HG03280 (cell line): ENCODE measurements at regions not wholly inside any gene's neighbourhood (a gene's known extent, or its start where the extent isn't known, plus 50 kb on each side); places are given as distances from the start of the nearest gene placed in this dataset.

ENCODE experiments used
- ATAC-seq: cut with Tn5 transposase; IDR thresholded peaks from one replicate; pipeline ENCODE4 v1.9.1; 2021; ENCODE audit warnings: mild to moderate bottlenecking, moderate library complexity; ENCODE audit not compliant: unreplicated experiment

GRCh38 chr1:177793900-177794299, 176.0 kb downstream of the SEC16B start:
- no peak for ATAC-seq

DNA sequence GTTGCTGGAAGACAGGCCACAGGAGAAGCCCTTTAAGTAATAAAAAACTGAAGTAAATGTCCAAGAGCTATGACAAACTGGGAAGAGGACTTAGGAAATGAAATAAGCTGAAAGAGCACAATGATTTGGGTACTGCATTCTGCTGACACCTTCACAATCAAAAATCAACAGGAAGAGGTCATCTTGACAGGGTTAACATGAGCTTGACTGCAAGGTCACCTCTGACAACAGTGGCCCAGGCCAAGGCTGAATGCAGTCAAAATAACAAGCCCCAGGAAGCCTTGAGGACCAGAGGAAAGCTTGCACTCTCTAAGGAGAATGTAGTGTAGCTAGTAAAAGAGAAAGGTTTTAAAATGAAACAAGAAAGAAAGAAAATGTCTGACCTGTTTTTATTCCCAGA, 179.3 kb downstream of the SEC16B start:
- ATAC-seq = no peak

GRCh38 chr1:177789956-177790355, 179.9 kb downstream of the SEC16B start:
- no peak for ATAC-seq

- ATAC-seq = no peak
Measured at GRCh38 chr1:177786176-177786745, 183.6 kb downstream of the SEC16B start.

- no peak for ATAC-seq
Measured at GRCh38 chr1:177784936-177785335, 184.9 kb downstream of the SEC16B start.

DNA sequence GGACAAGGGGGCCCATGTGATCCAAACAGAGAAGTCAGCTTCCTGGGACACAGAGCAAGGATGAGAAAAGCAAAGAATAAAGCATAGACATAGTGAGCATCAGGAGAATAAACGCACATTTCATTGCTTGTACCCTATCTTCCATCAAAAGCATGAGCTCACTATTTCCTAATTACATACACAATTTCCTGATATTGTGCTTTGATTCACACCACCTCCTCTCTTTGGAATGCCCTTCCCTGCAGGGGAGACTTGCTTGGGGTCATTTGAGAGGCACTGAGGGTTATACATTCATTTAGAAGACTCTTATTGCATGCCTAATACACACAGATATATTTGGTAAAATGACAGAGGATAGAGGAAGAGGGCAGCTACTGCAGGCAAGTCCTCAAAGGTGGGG, 185.4 kb downstream of the SEC16B start:
- no peak for ATAC-seq

DNA sequence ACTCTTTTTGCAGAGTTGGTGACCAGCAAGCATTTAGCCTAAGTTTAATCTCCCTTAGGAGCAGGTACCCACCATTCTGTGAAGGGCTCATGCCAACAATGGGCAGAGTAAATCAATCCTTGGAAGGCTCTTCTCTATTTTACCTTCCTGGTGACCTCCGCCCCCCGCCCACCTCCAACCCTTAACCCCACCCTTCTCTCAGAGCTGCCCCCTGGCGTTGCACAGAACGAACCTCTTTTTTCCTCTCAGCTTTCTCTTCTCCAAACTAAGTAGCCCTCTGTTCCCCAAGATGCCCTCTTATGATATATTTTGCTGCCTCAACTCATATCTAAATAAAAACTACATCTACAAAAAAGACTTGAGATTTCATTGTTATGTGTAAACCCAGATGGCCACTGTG, 186.8 kb downstream of the SEC16B start:
- ATAC-seq = no peak

DNA sequence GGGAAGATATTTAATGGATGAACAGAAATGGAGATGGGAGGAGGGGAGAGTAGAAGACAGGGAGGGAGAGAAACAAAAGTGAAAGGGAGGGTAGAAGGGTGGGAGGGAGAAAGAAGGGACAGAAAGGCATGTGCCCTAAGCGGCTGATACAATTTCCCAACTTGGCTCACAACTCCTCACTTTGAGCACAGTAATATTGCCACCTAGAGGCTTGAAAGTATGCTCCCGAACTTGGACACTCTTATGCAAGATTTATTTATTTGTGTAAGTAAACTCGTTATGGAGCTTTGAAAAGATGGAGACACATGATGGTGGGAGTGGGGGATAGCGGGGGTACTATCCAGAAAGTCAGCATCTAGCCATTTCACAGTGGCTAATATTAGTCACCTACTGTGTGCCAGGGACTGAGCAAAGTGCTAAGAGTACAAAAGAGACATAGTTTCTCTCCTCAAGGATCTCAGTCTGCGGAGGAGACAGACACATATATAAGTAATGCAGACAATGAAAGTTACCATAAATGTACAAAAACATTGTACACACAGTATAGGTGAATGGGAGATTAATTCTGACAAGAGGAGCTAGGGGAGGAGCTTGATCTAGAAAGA, 189.7 kb downstream of the SEC16B start:
- ATAC-seq = no peak

GRCh38 chr1:177779166-177779965, 190.5 kb downstream of the SEC16B start:
- no peak for ATAC-seq

DNA sequence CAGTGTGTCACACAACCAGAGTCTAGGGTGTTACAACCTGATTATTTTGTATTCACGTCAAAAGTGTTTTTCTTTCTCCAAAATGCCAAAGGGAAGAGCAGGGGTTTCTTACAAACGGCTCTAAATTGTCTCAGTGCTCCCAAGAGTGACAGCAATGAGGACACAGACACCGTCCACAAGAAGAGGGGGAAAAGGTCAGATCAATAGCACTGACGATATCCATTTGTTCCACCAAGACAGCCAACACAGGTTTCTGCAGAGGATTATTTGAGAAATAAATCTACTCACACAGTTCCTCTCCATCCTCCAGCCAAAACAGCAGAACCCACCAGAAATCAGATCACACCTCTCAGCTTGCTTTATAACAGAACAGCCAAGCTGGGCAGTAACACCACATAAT, 193.9 kb downstream of the SEC16B start:
- ATAC-seq = no peak

- no peak for ATAC-seq
Measured at GRCh38 chr1:177772386-177772960, 197.4 kb downstream of the SEC16B start.

DNA sequence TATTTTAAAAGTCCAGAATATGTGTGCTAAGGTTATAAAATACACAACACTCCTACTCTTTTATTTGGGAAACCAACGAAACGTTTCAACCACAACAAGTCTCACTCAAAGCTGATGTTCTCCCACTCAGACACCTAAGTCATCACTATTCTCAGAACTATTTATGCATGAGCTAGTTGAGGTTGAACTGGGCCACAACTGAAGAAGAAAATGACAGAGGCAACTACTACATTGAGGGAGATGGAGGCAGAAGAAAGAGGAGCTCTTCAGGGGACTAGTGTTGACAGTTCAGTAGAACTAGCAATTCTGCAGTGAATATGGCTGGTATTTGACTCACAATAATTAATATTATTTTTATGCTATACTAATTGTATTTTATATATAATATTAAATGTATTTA, 198.2 kb downstream of the SEC16B start:
- no peak for ATAC-seq

- ATAC-seq = no peak
Measured at GRCh38 chr1:177770096-177770495, 199.8 kb downstream of the SEC16B start.

GRCh38 chr1:177755851-177756560, 213.9 kb downstream of the SEC16B start:
- no peak for ATAC-seq

DNA sequence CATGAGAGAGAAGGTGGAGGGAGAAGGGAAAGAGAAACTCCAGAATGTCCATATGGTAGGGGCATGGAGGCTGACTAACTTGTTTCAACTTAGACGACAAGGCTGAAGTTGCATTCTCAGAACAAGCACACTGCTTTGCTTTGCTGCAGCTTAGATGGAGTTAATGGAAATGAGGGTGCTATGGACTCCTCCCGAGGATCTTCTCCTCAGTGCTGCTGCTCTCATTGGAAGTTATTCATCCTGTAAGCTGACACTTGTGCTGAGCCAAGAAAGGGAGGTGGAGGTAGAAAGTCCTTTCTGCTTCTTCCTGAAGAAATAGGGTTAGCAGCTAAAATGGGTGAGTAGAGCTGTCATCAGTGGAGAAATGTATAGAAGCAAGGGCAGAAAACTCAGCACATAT, 215.3 kb downstream of the SEC16B start:
- no peak for ATAC-seq

GRCh38 chr1:177753655-177754054, 216.2 kb downstream of the SEC16B start:
- ATAC-seq = no peak

GRCh38 chr1:177748080-177748801, 221.6 kb downstream of the SEC16B start:
- ATAC-seq = no peak

GRCh38 chr1:177746155-177746554, 223.7 kb downstream of the SEC16B start:
- no peak for ATAC-seq

DNA sequence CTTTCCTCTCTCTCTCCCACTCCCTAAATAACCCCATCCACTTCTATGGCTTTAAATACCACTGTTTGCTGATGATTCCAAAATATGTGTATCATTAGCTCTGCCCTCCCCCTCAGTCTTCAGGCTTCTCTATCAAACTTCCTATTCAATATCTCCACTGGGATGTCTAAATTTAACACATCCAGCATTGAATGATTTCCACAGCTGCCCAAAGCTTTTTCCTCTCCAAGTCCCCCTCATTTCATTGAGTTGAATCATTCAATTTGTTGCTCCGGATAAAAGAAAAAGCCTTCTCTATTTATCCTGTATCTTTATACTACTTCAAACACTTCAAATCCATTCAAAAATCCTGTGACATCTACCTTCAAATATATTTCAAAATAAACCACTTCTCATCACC, 225.0 kb downstream of the SEC16B start:
- ATAC-seq = no peak

- ATAC-seq = no peak
Measured at GRCh38 chr1:177741476-177741875, 228.4 kb downstream of the SEC16B start.

DNA sequence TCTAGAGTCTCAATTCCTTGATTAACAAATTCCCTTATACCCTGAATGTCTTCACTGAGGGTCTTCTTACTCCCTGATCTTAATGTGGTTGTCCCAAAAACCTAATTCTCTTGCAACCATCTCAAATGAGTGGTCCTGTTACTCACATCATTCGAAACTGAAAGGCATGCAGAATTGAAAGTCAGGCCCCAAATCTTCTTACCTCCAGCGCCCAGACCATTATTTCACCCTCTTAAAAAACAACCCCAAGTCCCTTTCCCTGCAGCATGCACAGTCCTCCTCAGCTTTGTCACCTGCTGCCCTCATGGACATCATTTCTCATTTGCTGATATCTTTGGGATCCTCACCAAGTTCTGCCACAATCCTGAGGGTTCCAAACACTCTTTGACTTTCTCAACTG, 230.1 kb downstream of the SEC16B start:
- ATAC-seq = no peak
